SW480 (cell line): ENCODE measurements at regions not wholly inside any gene's neighbourhood (a gene's known extent, or its start where the extent isn't known, plus 50 kb on each side); places are given as distances from the start of the nearest gene placed in this dataset.

Source experiments
- DNase-seq: peaks from one replicate; pipeline ENCODE4 v3.0.0-alpha.2; 2016; ENCODE audit warnings: low spot score

DNA sequence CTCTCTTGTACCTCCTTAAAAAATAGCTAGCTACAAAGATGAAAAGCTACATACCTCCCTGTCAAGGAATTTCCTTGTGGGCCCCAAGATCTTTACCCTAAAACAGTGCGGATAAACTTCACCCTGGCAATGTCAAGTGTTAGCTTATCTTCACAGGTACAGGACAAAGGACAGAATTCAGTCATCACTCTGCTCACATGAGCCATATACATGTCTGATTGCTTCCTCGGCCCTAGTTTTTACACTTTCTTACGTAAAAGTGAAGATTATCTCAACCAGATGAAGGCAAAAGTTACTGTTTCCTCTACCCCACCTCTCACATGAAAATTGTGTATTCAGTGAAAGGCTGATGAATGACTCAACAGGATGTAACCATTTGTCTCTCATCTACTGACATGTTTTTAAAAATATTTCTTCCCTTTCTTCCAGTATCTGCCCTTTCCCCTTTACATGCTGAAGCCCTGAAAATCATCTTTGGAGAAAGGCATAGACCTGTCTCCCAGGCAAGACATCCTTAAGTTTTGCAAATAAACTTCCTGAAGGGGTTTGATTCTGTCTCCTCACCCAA, 890.1 kb downstream of the GALC start:
- no peak for DNase-seq

DNA sequence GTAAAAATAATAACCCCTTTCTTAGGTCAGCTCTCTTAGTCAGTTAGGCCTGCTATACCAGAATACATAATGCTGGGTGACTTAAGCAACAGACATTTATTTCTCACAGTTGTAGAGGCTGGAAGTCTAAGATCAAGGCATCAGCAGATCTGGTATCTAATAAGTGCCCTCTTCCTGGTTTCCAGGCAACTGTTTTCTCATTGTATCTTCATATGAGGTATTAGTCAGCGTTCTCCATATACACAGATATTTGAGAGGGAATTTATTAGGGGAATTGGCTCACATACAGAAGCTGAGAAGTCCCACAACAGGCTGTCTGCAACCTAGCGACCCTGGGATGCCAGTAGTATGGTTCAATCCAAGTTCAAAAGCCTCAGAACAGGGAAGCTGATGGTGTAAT, 896.0 kb downstream of the GALC start:
- DNase-seq: no peak

DNA sequence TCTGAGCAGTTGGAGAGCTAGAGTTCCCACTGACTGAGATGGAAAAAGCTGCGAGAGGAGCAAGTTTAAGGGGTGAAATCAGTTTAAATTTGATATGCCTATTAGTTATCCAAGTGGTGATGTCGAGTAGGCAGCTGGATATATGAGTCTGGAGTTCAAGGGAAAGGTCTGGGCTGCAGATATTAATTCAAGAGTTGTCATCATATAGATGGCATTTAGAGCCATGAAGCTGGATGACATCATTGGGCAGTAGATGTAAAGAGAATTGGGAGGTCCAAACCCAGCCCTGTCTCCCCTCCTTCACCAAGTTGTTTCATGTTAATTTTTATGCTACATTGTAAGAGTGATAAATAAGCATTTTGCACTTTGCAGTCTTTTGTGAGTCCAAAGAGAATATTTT, 898.1 kb downstream of the GALC start:
- no peak for DNase-seq

DNA sequence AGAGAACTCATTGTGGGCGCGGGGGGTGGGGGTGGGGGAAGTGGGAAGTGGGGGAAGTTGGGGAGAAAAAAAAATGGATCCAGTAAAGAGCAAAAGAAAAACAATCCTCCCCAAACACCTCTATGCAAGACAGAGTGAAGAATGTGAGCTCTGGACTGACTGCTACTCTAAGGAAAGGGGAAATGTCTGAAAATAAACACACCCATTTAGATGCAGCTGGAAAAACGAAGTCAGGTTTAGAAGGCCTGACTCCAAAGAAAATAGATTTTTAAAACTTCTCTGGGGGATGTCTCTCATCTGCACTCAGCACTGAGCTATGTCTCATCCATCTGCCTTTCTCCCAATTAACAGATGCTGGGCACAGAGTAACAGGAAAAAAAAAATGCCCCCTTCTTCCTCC, 904.4 kb downstream of the GALC start:
- no peak for DNase-seq

DNA sequence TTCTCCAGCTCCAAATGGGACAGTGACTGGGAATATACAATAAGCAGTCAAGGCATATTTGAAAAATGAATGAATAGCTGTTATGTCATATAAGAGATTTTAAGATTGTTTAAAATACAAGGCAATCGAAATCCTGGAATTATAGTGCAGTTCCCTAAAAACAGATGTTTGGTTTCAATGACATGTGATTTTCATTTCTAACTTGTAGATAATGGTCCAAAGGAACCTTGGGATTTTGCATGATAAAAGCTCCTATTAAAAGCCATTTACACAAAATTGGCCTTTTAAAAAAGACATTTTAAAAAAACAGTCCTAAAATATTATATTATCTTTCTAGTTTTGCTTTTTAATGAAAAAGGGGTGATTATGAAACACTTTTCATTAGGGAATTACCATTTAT, 905.1 kb downstream of the GALC start:
- no peak for DNase-seq

DNA sequence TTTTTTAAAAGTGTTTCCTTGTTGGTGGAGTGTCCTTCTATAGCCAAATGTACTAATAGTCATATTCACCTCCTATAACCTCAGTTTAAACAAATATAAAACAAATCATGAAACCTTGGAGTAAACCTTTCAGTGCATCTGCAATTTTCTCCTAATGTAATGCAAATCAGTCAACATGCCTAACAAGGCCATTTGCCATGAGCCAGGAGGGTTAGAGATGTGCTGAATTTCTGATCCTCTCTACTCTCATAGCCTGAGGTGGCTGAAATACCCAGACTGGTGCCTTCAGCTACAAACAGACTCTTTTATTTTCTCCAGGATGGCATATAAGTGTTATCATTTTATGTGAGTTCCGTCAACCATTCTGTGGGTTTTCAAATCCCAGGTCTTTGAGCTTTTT, 908.1 kb downstream of the GALC start:
- no peak for DNase-seq

DNA sequence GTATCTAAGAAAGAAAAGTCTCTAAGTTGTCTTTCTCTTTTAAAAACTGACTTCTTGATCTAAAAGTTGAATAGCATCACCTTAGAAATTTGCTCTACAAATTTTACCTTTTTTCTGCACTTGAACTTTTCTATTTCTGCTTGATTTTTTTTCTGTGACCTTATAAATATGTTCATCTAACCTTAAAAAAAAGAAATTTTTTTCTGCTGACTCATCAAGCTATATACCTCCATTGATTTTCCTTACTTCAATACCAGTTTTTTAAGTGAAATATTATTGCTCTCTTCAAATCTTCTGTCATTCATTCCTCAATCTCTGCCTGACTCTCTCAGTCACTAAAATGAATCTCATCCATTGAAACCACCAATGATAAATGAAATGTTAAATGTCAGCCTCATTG, 910.1 kb downstream of the GALC start:
- no peak for DNase-seq

DNA sequence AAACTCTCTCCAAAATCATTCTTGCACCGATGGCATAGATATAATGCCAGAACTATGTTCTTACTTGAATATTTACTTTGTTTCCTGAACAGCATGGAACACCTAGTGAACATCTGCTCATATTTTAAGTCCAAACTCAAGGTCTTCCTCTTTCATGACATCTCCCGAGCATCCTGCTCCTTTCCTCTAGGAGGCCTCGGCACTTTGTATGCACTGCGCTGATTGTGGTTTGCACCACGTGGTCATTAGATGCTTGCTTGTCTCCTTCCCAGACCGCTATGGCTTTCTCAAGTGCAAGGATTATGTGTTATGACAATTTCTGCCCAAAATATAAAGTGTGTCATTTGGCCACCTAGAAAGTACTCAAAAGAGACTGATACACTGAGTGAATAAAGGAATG, 912.0 kb downstream of the GALC start:
- no peak for DNase-seq

DNA sequence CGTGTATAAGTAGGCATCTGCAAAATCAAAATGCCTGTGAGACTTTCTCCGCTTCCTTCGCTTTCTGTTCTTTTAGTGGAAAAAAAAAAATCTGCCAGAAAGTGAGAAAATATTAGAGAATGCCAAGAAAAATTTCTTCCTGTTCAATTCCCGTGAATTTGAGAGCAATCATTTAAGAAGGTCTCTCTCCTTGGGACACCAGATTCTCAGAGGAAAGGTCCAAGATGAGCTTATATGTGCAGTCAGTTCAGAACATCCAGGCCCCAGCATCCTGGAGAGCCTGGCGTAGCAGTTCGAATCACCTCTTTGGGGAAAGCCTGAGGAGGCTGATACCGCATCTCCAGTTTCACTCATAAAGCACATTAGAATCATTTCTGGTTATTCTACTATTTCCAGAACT, 912.8 kb downstream of the GALC start:
- DNase-seq: no peak

DNA sequence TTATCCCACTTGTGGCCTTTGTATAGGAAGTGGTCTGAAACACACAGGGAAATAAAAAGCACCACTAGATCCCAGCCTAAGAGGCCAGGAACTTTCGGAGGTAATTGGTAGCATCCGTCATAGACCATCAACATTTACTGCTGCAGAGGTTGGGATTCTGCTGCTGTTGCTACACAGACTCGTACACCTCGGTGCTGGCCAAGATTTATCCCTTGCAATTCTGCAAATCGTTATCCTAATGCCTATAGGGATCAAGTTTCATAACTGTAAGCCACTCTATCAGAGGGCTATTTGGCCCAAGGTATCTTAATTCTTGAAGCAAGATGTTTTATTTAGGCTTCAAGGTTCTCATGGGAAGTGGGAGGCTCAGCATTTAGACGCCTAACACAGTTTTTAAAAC, 913.6 kb downstream of the GALC start:
- no peak for DNase-seq

DNA sequence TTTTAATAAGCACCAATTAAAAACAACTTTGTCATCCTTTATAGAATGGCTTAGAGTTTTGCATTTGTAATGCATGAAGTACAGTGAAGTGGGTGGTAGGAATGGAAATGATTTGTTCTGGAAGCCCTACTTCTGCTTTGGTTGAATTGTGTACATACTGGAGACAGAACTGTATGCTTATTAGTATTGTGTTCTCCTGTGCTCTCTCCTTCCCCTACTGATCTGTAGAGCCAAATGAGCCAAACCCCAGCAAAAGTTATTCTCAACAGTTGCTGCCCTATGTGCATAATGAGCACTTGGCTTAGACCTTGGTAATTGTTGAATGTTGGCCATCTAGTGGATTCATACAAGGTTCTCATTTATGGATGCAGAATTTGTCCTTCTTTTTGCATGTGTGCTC, 916.1 kb downstream of the GALC start:
- no peak for DNase-seq

DNA sequence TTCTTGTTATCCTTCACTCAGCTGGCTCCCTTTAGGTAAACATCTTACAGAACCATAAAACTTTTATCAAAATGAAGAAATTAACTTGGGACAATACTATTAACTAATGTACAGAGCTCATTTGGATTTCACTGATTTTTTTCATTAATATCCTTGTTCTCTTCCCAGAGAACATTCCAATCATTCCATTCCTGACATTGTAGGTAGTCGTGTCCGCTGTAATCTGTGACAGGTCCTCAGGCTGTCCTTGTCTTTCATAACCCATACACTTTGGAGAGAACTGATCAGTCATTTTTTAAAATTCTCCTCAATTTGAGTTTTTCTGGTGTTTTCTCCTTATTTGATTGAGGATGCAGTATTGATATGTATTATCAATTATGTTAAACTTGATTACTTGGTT, 916.8 kb downstream of the GALC start:
- no peak for DNase-seq

DNA sequence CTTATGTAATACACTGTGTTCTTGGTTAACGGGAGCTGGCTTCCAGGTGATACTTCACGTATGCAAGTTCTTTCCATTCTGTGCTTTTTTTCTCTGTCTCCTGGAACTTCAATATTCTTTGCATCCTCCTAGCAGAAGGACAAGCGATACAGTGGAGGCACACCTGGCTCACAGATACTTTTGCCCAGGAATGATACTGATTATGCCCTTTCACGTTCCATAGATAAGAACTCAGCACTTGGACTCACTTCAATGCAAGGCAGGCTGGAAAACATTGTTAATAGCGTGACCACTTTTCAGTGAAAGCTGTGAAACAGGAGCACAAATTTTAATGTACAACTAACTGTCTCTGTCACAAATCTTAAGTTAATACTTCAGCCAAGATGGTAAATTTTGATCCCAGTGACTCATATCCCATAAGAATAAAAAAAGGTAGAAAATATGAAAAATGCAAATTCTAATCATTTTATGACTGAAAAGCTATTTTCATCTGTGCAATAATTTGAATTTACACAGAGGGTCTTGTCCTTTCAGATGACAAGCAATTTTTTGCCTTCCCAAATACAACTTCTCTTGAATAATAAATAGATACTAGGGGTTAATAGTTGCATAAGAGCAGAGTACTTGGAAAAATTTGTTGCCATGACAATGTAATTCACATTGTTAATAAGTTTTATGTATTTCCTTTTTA, 919.0 kb downstream of the GALC start:
- no peak for DNase-seq

DNA sequence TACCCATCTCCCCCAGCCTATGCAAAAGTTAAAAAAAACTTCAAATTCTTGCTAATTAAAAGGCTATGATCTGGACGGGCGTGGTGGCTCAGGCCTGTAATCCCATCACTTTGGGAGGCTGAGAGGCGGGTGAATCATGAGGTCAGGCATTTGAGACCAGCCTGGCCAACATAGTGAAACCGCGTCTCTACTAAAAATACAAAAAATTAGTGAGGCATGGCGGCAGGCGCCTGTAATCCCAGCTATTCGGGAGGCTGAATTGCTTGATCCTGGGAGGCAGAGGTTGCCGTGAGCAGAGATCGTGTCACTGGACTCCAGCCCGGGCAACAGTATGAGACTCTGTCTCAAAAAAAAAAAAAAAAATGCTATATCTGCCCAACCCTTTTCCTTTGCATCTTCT, 925.4 kb downstream of the GALC start:
- no peak for DNase-seq

DNA sequence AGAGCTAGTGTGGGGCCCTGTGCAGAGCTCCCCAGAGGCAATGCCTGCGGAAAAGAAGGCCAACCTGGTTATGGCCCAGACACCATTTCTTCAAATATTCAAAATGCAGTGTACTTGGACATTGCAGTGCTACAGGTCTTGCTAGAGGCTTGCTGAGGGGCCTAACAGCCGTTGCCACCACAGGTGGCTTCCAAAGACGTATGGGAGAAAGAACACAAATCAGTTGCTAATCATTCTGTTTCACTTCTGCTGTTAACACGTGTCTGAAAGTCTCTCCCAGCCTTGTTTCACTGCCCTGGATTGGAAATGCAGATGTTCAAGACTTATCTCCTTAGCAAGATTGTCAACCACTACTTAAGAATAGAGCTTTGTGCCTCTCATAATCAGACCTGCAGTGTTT, 925.9 kb downstream of the GALC start:
- DNase-seq: no peak

DNA sequence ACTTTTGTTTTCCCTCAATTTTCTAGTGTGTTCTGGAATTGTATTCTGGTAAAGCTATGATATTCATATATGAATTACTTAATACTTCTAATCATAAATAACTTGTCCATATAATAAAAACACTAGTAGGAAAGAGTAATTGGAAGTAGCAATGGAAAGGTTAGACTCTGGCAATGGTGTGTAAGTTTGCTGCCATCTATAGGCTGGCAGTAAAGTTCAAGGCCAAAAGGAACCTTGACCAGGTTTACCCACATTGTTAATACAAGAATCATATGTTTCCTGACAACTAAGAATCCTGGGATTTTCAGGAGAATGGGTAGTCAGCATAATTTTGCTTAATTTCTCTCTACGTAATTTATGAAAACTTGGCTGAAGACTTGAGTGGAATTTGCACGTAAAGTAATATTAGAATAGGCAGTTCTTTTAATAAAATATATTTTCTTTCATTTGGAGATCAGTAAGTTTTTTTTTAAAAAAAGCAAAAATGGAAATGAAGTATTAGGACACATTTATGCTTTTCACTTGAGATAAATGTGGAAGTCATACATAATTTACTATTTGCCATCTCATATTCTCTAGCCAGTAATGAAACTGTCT, 926.7 kb downstream of the GALC start:
- DNase-seq: peak; percentile 13

DNA sequence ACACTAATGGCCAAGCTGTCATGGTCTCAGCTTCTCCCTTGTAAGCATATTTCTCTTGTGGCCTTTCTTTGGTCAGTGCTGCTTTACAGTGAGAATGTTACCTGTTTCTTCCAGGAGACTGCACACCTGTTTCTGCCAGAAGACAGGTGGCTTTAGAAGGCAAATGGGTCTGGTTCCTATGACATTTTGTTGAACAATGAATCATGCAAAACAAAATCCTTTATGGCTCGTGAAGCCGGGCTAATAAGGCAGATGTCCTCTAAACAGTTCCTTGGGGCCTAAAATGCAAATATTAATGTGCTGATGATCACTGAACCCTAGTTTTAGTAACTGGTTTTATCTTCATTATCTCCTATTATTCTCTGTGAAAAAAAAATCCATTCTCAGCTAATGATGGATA, 927.6 kb downstream of the GALC start:
- DNase-seq: no peak

DNA sequence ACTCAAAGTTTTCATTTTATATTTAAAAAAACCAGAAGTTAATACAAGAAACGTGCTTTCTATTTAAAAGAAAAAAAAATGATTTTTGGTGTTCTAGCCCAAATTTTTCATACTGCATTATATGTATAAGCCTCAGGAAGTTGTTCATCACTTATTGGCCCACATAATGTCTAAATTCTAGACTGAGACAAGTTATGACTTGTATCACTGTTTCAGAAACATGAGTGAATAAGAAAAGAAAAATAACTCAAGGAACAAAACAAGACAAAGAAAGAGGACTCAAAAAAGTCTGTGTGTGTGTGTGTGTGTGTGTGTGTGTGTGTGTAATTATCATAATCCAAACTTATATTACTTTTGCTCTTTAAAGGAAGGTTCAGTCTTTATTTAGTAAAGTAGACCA, 929.8 kb downstream of the GALC start:
- DNase-seq: no peak

DNA sequence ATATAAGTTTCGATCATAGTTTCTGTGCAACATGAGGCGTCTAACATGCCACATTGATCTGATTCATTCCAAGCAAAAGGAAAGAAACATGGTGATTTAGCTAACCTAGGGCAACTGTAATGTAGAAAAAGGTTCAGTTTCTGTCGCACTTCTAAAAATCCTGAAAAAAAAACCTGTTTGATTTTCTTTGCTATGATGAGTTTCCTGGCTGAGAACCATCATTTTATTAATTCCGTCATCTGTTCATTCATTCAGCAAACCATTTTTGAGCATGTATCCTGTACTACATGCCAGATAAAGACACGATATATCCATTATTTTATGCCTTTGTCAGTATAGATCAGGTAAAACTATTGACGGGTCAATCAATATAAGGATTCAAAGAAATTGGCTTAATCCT, 932.6 kb downstream of the GALC start:
- no peak for DNase-seq

DNA sequence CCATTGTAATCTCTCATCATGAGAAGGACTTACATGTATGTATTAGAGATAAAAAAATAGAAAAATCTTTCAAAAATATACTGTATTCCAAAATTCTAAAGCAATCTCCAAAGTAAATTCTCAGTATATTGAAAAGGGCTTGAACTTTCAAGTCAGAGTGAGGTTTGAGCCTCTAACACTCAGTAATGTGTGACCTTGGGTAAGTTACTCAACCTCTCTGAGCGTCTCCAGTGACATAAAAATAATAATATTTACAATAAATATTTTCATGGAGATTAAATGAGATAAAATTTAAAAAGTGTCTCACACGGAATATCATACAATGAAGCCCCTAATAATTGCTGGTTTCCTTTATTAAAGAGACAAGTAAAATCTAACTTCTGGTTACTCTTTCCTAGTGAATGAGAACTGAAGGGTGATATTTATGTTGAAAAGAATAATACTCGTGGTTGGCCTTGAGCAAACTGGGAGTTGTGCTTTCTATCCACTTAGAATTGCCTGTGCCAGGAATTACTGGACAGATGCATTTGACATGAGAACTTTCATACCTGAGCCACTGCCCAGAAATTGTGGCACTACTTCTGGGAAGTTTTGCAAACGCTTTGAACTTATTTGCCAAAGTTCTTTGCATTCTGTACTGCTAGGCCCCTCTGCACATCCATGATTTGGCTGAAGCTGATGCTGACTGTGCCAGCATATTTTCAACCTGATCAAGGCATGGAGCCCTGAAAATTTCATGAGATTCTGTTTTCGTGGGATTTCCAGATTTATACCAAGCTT, 933.7 kb downstream of the GALC start:
- no peak for DNase-seq

DNA sequence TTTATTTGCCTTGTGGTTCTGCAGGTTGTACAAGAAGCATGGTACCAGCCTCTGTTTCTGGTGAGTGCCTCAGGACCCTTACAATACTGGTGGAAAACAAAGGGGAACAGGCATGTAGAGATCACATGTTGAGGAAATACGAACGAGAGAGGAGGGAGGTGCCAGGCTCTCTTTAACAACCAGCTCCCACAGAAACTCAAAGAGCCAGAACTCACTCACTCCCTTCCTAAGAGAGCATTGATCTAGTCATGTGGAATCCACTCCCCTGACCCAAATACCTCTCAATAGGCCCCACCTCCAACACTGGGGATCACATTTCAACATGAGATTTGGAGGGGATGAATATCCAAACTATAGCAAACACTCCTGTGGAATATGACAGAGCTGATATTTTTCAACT, 938.0 kb downstream of the GALC start:
- no peak for DNase-seq

DNA sequence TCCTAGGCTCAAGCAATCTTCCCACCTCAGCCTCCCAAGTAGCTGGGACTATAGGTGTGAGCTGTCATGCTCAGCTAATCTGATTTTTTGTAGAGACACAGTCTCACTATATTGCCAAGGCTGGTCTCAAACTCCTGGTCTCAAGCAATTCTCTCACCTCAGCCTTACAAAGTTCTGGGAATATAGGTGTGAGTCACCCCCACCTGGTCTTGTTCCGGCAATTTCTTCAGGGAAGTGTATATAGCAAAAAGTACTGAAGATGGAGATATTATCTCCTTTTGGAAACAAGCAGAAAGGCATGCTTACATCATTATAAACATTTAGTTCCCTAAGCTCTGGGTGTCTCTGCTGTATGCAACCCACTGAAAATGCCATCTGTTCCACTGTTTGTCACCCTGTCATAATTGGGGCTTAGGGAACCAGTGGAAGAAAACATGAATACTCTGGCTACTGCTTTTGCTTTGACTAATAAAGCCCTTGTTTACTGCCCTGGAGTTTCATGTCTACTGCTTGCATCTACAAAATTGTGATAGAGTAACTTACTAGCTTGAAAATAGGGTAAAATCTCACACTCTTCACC, 940.2 kb downstream of the GALC start:
- DNase-seq: no peak

DNA sequence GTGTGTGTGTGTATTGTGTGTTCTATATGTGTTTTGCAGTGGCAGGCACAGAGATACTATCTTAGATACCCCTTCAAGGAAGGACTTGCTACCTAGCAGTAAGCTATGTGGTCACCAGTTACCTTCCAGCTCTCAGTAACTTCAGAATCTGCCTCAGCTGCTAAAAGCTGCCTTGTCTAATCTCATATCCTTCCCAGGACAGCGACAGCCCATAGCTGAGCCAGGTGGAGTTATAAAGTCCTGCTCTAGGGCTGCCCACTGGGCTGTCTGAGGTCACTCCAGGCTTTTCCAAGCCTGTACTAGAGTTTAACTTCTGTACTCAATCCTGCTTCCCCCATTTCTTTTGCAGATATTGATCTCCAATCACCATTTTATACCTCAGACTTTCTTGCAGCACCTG, 942.6 kb downstream of the GALC start:
- DNase-seq: no peak
